ENCODE measurements at regions not wholly inside any gene's neighbourhood (a gene's known extent, or its start where the extent isn't known, plus 50 kb on each side); places are given as distances from the start of the nearest gene placed in this dataset.

DNA sequence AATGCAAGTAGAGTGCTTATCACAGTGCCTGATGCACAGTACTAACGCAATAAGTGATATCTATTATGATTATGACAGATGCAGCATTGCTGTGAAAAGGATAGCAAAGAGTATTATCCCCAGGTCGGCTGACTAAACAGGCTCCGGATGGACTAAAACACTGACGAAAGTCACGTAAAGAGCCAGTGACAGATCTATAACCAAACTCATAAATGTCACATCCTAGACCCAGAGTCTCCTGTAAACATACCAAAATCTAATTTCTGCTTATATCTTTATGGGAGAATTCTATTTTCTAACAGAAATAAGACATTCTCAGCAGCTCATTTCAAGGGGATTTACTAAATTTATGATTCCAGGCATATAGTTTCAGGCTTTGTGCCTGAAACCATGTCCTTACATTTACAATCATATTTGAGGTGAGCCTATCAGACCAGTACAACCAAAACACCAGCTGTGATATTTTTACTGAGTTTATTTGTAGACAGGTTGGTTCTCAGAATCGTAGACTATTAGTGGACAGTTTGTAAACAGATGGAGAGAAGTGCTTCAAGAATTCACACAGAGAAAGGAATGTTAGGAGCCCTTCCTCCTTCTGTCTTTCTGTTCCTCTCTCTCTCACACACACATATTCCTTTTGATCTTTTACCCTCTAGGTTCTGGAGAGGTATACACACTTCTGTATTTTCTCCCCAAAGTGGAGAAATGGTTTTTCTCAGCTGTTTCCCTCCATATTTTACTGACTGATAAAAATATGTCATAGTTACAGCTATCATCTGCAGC, 52.4 kb upstream of the WDR26 start:
- DNase-seq, result no peak

GRCh38 chr1:224488806-224489499, 54.4 kb upstream of the WDR26 start:
- no peak for DNase-seq

- no peak for DNase-seq
Observed at GRCh38 chr1:224489534-224490365, 55.2 kb upstream of the WDR26 start.

GRCh38 chr1:224490549-224491537, 56.2 kb upstream of the WDR26 start:
- DNase-seq, result no peak

DNA sequence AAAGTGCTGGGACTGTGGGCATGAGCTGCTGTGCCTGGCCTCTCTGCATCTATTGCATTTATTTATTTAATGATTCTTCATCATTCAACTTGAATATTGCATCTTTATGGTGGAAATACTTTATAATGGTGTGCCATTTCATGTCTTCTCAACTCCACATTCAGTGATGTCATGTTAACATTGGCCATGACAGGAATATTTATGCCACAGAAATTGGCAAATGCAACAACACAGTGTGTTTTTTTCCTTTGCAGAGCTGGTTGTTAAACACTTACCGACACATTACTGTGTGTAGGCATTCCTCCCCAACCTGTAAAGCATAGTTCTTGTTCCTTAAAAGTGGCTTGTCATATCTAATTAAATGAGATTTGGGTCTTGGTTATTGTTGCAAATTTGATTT, 57.4 kb upstream of the WDR26 start:
- no peak for DNase-seq

GRCh38 chr1:224492632-224493031, 58.0 kb upstream of the WDR26 start:
- DNase-seq, result no peak

DNA sequence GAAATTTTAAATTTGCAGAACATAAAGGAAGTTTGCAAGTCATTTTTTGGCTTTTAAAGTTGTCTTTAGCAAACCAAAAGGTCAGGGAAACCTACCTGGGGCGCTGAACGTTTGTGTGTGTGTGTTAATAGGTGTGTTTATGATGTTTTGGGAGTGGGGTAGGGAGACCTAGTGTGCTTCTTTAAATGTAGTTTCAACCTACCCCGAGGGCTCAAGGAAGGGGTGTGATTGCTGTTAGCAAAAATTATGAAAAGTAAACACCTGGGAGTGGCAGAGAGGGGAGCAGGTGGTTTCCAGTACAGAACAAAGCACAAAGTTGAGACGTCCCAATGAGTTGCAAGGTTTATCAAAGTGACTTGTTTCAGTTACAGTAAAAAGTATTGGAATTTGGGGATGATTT, 58.7 kb upstream of the WDR26 start:
- no peak for DNase-seq

DNA sequence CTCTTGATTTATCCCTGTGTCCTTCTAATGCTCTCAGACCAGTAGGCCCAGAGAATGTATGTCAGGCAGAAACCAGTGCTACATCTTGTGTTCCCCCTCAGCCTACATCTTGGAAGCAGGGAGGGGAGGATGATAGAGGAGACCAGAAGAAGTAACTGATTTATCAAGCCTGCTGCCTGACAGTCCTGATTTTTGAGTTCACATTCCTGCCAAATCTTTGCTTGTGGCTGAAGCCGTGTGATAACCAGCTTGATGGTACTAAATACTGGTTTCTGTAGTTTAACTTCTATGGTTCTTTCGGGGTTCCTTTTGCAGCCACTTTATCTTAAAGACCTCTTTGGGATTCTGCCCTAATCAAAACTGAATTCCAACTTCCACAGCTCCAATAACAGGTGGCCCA, 59.7 kb upstream of the WDR26 start:
- DNase-seq, result no peak

- no peak for DNase-seq
Observed at GRCh38 chr1:224495866-224496265, 61.3 kb upstream of the WDR26 start.

DNA sequence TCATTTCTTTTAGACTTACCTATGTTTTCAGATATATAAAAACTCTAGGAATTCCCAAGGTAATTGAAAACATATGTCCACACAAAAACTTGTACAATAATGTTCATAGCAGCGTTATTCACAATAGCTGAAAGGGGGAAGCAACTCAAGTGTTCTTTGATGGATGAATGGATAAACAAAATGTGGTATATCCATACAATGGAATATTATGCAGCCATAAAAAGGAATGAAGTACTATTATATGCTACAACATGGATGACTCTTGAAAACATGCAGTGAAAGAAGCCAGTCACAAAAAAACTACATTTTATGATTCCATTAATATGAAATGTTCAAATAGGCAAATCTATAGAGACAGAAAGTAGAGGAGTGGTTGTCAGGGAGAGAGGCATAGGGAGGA, 62.2 kb upstream of the WDR26 start:
- DNase-seq, result no peak

GRCh38 chr1:224497714-224498573, 63.3 kb upstream of the WDR26 start:
- DNase-seq, result no peak

DNA sequence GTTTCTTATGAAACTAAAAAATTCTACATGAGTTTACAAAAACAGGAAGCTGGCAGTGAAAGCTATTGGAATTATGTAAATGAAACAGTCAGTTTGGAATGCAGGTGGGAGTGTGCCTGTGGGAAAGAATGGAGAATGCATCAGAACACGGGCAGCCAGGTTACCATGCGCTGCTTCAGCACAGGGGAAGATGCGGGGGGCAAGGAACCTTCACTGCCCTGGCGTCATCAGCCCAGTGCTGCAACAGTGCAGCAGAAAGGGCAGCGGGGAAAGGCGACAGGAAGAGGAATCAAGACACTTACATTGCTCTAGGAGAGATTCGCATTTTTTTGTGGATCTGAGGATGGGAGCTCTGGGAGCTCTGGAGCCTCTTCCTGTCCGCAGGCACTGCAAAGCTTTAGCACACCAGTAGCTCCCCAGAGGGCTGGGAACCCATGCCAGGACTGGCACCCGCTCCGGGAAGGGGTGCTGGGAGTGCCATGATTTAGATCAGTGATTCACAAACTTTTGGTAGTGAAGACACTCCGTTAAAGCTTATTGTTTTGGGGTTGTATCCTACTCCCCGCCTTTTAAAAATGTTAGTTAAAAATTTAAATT, 64.1 kb upstream of the WDR26 start:
- no peak for DNase-seq

- no peak for DNase-seq
Observed at GRCh38 chr1:224499204-224499603, 64.6 kb upstream of the WDR26 start.

DNA sequence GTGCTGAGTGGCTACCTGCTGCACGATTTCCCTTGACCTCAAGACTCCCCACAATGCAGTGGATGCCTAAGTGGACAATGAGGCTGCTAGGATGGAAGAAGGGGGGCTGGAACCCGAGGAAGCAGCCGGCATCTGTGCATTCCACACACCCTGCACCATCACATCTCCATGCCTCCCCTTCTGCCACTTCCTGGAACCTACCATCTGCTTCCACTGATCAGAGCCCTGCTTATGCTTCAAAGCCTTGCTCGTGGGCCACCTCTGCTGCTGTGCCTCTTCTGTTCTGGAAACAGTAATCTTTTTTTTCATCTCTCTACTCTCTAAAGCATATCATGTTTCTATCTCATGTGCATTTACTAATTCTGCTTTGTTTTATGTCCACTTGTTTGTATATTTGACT, 66.2 kb upstream of the WDR26 start:
- DNase-seq, result no peak

- DNase-seq, result no peak
Observed at GRCh38 chr1:224501836-224502235, 67.2 kb upstream of the WDR26 start.

DNA sequence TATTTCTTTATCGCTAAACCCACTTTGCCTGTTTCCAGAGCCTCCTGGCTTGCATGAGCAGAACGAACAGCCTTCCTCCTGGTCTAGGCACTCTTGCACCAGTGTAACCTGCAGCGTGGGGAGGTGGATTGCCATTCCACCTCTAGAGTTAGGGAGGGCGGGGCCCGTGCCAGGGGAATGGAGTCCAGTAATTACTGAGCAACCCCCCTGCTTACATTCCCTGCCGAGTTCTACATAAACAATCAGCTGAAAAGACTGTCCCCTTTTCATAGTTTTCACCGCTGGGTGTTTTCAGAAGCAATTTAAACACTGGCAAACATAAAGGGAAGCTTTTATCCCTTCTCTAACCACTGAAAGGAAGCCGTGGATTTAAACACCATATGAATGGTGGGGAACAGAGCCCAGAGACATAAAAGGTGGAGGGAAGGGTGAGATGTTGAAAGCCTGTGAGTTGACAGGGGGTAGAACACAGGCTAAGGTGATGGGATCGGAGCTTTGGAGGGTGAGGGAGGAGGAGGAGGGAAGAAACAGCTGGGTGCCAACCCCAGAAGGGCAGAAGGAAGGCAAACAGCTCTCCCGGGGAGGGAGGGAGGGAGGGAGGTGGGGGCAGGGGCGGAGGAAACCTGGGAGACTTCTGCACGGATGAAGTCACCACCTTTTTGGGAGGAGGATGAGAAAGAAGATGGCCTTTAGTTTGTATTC, 68.0 kb upstream of the WDR26 start:
- DNase-seq, result no peak

- no peak for DNase-seq
Observed at GRCh38 chr1:224503161-224504118, 68.8 kb upstream of the WDR26 start.

DNA sequence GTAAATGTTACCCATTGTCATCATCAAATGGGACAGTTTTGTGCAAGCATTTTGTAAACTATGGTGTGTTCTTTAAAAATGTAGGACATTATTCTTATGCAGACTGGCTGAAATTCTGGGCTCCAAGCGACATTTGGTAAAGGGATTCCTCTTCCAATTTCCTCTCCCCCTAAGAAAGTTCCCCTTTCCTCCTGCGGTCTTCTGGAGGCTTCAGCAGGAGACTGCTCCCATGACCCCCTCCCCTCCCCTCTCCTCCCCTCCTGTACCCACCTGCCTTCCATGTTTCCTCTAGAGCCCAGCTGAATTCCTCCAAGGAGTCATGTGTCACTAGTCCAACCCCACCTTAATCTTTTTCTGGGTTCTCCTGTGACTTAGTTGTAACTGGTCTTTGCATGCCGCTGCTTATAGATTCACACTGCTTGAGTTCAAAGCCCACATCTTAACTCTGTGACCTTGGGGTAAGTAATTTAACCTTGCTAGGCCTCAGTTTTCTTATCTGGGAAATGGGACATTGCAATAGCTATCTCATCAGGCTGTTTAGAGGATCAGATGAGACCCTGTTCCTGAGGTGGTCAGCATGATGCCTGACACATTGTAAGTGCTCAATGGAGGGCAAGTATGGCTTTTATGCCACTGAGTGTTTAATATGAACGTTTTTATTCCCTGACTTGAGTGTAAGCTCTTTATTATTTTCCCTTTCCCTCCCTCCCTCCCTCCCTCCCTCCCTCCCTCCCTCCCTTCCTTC, 69.9 kb upstream of the WDR26 start:
- DNase-seq, result no peak

Data from NCI-H187 treated with DMSO at 0.1 percent for 48 hours (cell line).